Keratinocyte (primary cell): ENCODE measurements at regions not wholly inside any gene's neighbourhood (a gene's known extent, or its start where the extent isn't known, plus 50 kb on each side); places are given as distances from the start of the nearest gene placed in this dataset.

ENCODE experiments used
- DNase-seq: peaks from one replicate; pipeline ENCODE4 v3.0.0-alpha.2; 2011; ENCODE audit warnings: low read depth, missing footprints, low spot score
- FAIRE-seq: peaks from 2 replicates; lab custom pipeline; 2011; peaks lifted over from hg19 to GRCh38; lab: Jason Lieb, UNC
- H2AFZ ChIP-seq: 2 replicates; pipeline ENCODE4 v1.6.0; 2012; ENCODE audit warnings: low read length, control low read depth, inconsistent platforms; ENCODE audit not compliant: control insufficient read depth
- H3K27ac ChIP-seq: 2 replicates; pipeline ENCODE4 v1.5.1; 2011; ENCODE audit warnings: low read length; ENCODE audit not compliant: control insufficient read depth, insufficient read depth
- H3K27me3 ChIP-seq: 3 replicates; pipeline ENCODE4 v1.6.0; 2011; ENCODE audit warnings: low read length; ENCODE audit not compliant: control insufficient read depth, insufficient read depth; ENCODE audit errors: extremely low read depth
- H3K36me3 ChIP-seq, 2 experiments: 2 replicates in 1 of 2; 3 replicates in 1 of 2; pipeline ENCODE4 v1.5.1; 2011; ENCODE audit warnings: low read length in 2 of 2, mild to moderate bottlenecking in 1 of 2; ENCODE audit not compliant: control insufficient read depth in 2 of 2, insufficient read depth in 2 of 2; ENCODE audit errors: extremely low read depth in 1 of 2
- H3K4me1 ChIP-seq: 3 replicates; pipeline ENCODE4 v1.5.1; 2011; ENCODE audit warnings: low read length; ENCODE audit not compliant: control insufficient read depth, insufficient read depth; ENCODE audit errors: extremely low read depth
- H3K4me2 ChIP-seq: 3 replicates; pipeline ENCODE4 v1.6.0; 2011; ENCODE audit warnings: low read depth, low read length; ENCODE audit not compliant: control insufficient read depth, insufficient read depth; ENCODE audit errors: extremely low read depth
- H3K4me3 ChIP-seq, 3 experiments: fragments of 200-600 bp in 1 of 3; sonication (generic) in 1 of 3; 2 replicates in 2 of 3; 3 replicates in 1 of 3; pipeline ENCODE4 v1.5.1; 2011 to 2016; ENCODE audit warnings: low read length in 3 of 3, mild to moderate bottlenecking in 3 of 3, control low read depth in 2 of 3, inconsistent platforms in 1 of 3, low read depth in 1 of 3, mixed read lengths in 1 of 3, mixed run types in 1 of 3, moderate library complexity in 1 of 3; ENCODE audit not compliant: control insufficient read depth in 2 of 3, insufficient read depth in 2 of 3; ENCODE audit errors: extremely low read depth in 1 of 3
- H3K79me2 ChIP-seq: 2 replicates; pipeline ENCODE4 v1.6.0; 2012; ENCODE audit warnings: low read length; ENCODE audit not compliant: control insufficient read depth, insufficient read depth
- H3K9ac ChIP-seq: 3 replicates; pipeline ENCODE4 v1.6.0; 2011; ENCODE audit warnings: low read length; ENCODE audit not compliant: control insufficient read depth, insufficient read depth; ENCODE audit errors: extremely low read depth
- H3K9me1 ChIP-seq: 3 replicates; pipeline ENCODE4 v1.6.0; 2011; ENCODE audit warnings: low read length; ENCODE audit not compliant: control insufficient read depth, insufficient read depth; ENCODE audit errors: extremely low read depth
- H3K9me3 ChIP-seq: 2 replicates; pipeline ENCODE4 v1.5.1; 2012; ENCODE audit warnings: low read depth, low read length; ENCODE audit not compliant: control insufficient read depth
- H4K20me1 ChIP-seq: 3 replicates; pipeline ENCODE4 v1.6.0; 2011; ENCODE audit warnings: low read length; ENCODE audit not compliant: control insufficient read depth, insufficient read depth; ENCODE audit errors: extremely low read depth
- EZH2 ChIP-seq: IDR thresholded peaks from one replicate; pipeline ENCODE4 v1.6.1; 2012; ENCODE audit warnings: inconsistent platforms, mild to moderate bottlenecking, low read length, moderate library complexity
- dilution Hi-C: fragments of 300-500 bp; cut with MboI; formaldehyde crosslinking; loops from one replicate; pipeline ENCODE4 v1.7.0; 2020; ENCODE audit warnings: low sequenced_read_pairs; ENCODE audit not compliant: extremely low pct_ligation_motif_present
- TF ChIP-seq, protein P1 (sequence below), 3 experiments: IDR thresholded peaks in 1 of 3; conservative IDR thresholded peaks in 1 of 3; optimal IDR thresholded peaks in 1 of 3; 2 replicates in 2 of 3; 3 replicates in 1 of 3; pipeline versions ENCODE3 to v1.5.1; 2011; ENCODE audit warnings: low read length in 3 of 3, mild to moderate bottlenecking in 3 of 3, moderate library complexity in 2 of 3, control low read depth in 1 of 3, inconsistent platforms in 1 of 3; ENCODE audit not compliant: insufficient read depth in 2 of 3; ENCODE audit errors: extremely low read depth in 1 of 3

DNA sequence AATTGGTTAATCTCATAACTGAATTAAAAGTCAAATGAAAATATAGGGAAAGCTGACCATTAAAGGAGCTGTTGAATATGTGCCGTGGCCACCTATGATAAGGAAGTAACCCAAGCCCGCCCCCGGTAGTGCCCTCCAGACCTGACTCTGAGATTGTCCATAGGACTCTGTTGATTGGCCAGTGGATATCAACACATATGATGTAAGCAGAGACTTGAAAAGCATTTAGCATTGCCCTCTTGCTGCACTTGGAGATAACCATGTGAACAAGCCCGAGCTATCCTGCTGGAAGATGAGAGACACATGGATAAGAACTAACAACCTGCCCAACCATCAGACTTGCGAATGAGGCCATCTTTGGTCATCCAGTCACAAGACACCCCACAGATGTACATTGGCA is 83.2 kb downstream of the LINC00237 start:
- Histone ChIP-seq H3K27me3 (peaks cover 12% of the 10 kb centered on the region), H3K9me3 (peaks cover 1% of the 10 kb centered on the region), H3K9ac (no peak overlapping the region), H2AFZ (no peak overlapping the region), H3K27ac (no peak overlapping the region), H4K20me1 (no peaks in the 10 kb centered on the region), H3K4me3 (no peak overlapping the region), H3K4me2 (no peak overlapping the region), H3K36me3 (no peaks in the 10 kb centered on the region), H3K9me1 (no peaks in the 10 kb centered on the region), H3K79me2 (no peaks in the 10 kb centered on the region), H3K4me1 (no peaks in the 10 kb centered on the region)
- FAIRE-seq (no peak), DNase-seq (no peak)
- TF ChIP-seq, protein P1, sequence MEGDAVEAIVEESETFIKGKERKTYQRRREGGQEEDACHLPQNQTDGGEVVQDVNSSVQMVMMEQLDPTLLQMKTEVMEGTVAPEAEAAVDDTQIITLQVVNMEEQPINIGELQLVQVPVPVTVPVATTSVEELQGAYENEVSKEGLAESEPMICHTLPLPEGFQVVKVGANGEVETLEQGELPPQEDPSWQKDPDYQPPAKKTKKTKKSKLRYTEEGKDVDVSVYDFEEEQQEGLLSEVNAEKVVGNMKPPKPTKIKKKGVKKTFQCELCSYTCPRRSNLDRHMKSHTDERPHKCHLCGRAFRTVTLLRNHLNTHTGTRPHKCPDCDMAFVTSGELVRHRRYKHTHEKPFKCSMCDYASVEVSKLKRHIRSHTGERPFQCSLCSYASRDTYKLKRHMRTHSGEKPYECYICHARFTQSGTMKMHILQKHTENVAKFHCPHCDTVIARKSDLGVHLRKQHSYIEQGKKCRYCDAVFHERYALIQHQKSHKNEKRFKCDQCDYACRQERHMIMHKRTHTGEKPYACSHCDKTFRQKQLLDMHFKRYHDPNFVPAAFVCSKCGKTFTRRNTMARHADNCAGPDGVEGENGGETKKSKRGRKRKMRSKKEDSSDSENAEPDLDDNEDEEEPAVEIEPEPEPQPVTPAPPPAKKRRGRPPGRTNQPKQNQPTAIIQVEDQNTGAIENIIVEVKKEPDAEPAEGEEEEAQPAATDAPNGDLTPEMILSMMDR (optimal IDR thresholded peaks at IDR 0.05 in 1 of 3, IDR thresholded peaks at IDR 0.05 in 1 of 3, conservative IDR thresholded peaks at IDR 0.05 in 1 of 3; ENCODE audit: extremely low read depth in 1 of 3, insufficient read depth in 2 of 3, low read length in 3 of 3) = no peak
- no peak for TF ChIP-seq EZH2
- dilution Hi-C loops = no loop called here

DNA sequence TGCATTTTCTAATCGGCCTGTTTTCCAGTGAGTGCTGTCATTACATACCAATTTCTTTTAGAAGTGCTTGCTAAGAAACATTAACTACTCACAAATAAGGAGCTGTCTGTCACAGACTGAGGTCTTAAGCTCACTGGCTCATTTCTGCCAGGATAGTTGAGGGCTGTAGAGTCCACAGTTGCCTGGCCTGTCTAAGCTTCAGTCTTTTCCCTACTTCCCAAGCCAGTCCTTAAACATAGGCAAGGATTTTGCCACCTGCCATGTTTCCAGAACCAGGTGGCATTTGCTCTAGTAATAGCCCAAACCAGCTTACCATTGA is 84.7 kb downstream of the LINC00237 start:
- dilution Hi-C loops = no loop called here
- Histone ChIP-seq H3K79me2 (no peaks in the 10 kb centered on the region), H3K9me1 (no peaks in the 10 kb centered on the region), H3K4me1 (no peaks in the 10 kb centered on the region), H3K9ac (no peak overlapping the region), H3K27ac (no peak overlapping the region), H2AFZ (no peak overlapping the region), H3K4me3 (no peak overlapping the region), H3K27me3 (peaks cover 12% of the 10 kb centered on the region), H3K4me2 (no peak overlapping the region), H3K36me3 (no peaks in the 10 kb centered on the region), H4K20me1 (no peaks in the 10 kb centered on the region), H3K9me3 (peaks cover 1% of the 10 kb centered on the region)
- FAIRE-seq (no peak), DNase-seq (no peak)
- TF ChIP-seq, protein P1 (optimal IDR thresholded peaks at IDR 0.05 in 1 of 3, IDR thresholded peaks at IDR 0.05 in 1 of 3, conservative IDR thresholded peaks at IDR 0.05 in 1 of 3; ENCODE audit: extremely low read depth in 1 of 3, insufficient read depth in 2 of 3, low read length in 3 of 3) = no peak
- no peak for TF ChIP-seq EZH2
